ENCODE measurements at regions not wholly inside any gene's neighbourhood (a gene's known extent, or its start where the extent isn't known, plus 50 kb on each side); places are given as distances from the start of the nearest gene placed in this dataset.

- no peak overlapping the region for H3K4me3 ChIP-seq
- H3K4me1 ChIP-seq, result no peaks in the 10 kb centered on the region
- 39 to 40% methylated on average over 4 of the region's 4 CpGs for WGBS, 2 donors
- no peaks in the 10 kb centered on the region for H3K36me3 ChIP-seq
- H3K27me3 ChIP-seq, result no peaks in the 10 kb centered on the region
- TF ChIP-seq, protein P1, sequence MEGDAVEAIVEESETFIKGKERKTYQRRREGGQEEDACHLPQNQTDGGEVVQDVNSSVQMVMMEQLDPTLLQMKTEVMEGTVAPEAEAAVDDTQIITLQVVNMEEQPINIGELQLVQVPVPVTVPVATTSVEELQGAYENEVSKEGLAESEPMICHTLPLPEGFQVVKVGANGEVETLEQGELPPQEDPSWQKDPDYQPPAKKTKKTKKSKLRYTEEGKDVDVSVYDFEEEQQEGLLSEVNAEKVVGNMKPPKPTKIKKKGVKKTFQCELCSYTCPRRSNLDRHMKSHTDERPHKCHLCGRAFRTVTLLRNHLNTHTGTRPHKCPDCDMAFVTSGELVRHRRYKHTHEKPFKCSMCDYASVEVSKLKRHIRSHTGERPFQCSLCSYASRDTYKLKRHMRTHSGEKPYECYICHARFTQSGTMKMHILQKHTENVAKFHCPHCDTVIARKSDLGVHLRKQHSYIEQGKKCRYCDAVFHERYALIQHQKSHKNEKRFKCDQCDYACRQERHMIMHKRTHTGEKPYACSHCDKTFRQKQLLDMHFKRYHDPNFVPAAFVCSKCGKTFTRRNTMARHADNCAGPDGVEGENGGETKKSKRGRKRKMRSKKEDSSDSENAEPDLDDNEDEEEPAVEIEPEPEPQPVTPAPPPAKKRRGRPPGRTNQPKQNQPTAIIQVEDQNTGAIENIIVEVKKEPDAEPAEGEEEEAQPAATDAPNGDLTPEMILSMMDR (IDR thresholded peaks at IDR 0.05), result no peak
- no peak for TF ChIP-seq EP300 (IDR thresholded peaks at IDR 0.05)
- no peak for TF ChIP-seq POLR2A (IDR thresholded peaks at IDR 0.05)
- no peak for DNase-seq (ENCODE audit: low spot score in 2 of 2)
- no peak overlapping the region for H3K27ac ChIP-seq
- H3K9me3 ChIP-seq, result peaks cover 0 to 13% (median 0%) of the 10 kb centered on the region in 4 donors
These were observed 104.2 kb downstream of the SLITRK6 start for GRCh38 chr13:85694992-85695391.

DNA sequence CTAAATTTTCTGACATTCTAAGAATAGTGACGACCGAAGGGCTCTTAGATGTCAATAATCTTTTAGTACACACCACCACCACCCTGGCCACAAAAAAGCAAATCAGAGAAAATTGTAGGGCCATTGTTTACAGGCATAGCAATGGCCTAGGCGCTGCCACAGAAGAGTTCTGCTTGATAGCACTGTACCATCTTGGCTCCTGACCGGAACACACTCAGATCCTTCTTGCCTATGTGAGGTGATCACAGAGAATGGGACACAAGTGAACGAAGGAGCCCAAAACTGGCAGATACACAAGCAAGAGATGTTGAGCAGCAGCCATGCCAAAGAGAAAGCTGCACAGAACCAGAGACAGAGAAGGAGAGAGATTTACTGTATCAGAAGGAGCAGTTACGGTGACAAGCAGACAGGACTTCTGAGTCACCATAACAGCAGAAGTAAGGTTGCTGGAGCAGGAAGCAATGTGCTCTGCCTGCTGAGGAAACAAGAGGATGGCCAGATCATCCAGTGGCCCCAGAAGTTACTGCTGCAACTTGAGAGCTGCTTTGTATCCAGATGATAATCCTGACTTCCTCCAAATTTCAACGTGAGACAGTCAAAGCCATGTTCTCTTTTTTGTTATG, 105.2 kb downstream of the SLITRK6 start:
- no peak for TF ChIP-seq POLR2A (IDR thresholded peaks at IDR 0.05)
- TF ChIP-seq EP300 (IDR thresholded peaks at IDR 0.05), result no peak
- TF ChIP-seq, protein P1 (IDR thresholded peaks at IDR 0.05), result no peak
- DNase-seq (ENCODE audit: low spot score in 2 of 2), result no peak
- Histone ChIP-seq H3K27me3 (no peaks in the 10 kb centered on the region), H3K27ac (no peak overlapping the region), H3K4me1 (no peaks in the 10 kb centered on the region), H3K4me3 (no peak overlapping the region), H3K9me3 (peaks cover 0 to 4% (median 0%) of the 10 kb centered on the region in 4 donors), H3K36me3 (no peaks in the 10 kb centered on the region)
- 81 to 82% methylated on average over 7 of the region's 7 CpGs for WGBS, 2 donors

GRCh38 chr13:85690368-85690767, 108.9 kb downstream of the SLITRK6 start:
- Histone ChIP-seq H3K4me1 (no peaks in the 10 kb centered on the region), H3K27ac (no peak overlapping the region), H3K9me3 (no peaks in the 10 kb centered on the region), H3K27me3 (no peaks in the 10 kb centered on the region), H3K4me3 (no peak overlapping the region), H3K36me3 (no peaks in the 10 kb centered on the region)
- 0 to 40% methylated on average over 1 of the region's 1 CpG for WGBS, 2 donors
- DNase-seq (ENCODE audit: low spot score in 2 of 2), result no peak
- TF ChIP-seq POLR2A (IDR thresholded peaks at IDR 0.05), result no peak
- TF ChIP-seq EP300 (IDR thresholded peaks at IDR 0.05), result no peak
- TF ChIP-seq, protein P1 (IDR thresholded peaks at IDR 0.05), result no peak

DNA sequence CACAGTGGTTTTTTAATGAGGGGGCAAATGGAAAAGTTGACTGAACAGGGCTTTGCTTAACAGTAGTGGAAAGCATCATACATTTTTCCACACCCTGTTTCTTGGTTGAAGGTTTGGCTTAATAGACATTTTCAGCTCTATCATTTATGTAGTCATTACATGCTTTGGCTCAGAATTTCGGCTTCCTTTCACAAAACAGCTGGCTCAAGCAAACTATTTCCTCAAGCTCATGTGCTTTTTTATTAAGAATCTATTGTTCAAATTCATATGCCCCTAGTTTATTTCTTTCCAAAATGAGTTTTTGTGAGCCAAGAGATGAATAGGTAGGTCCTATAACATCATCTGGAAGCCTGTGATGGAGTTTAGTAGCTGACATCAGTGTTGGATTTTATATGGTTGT, 113.8 kb downstream of the SLITRK6 start:
- H3K4me1 ChIP-seq, result no peaks in the 10 kb centered on the region
- no peak for DNase-seq (ENCODE audit: low spot score in 2 of 2)
- no peak overlapping the region for H3K4me3 ChIP-seq
- H3K27me3 ChIP-seq, result no peaks in the 10 kb centered on the region
- H3K9me3 ChIP-seq, result no peaks in the 10 kb centered on the region
- no peaks in the 10 kb centered on the region for H3K36me3 ChIP-seq
- no peak for TF ChIP-seq POLR2A (IDR thresholded peaks at IDR 0.05)
- TF ChIP-seq, protein P1 (IDR thresholded peaks at IDR 0.05), result no peak
- 58 to 73% methylated on average over 1 of the region's 1 CpG for WGBS, 2 donors
- H3K27ac ChIP-seq, result no peak overlapping the region

DNA sequence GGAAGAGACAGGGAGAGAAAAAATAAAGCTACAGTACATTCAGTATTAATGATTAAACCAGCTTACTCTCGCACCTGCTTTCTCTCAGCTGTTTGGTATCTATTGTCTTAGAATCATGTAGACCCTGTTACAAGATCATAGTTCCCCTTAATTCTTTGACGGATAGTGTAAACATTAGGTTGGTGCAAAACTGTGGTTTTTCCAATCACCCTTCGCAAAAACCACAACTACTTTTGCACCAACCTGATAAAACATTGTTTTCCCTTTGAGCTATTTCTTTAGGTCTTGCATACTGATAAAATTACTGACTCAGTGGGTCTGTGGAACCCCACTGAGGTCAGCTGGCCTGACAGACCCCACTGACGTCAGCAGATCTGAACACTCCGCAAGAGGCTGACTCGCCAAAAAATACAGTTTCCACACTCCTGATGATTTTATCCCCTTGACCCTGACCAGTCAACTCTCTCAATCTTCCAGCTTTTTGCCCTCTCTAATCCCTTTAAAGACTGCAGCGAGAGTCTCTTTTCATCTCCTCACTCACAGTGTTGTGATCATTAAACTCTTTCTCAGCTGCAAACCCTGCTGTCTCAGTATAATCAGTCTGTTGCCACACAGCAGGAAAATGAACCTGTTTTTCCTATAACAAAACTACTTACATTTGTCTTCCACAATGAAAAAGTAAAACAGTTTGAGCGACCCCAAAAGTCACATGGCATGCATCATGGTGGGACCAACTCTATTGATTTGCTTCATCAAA, 123.9 kb downstream of the SLITRK6 start:
- Histone ChIP-seq H3K36me3 (no peaks in the 10 kb centered on the region), H3K4me3 (no peak overlapping the region), H3K9me3 (peaks cover 0 to 30% (median 3%) of the 10 kb centered on the region in 4 donors), H3K27ac (no peak overlapping the region), H3K4me1 (no peaks in the 10 kb centered on the region), H3K27me3 (no peaks in the 10 kb centered on the region)
- no peak for DNase-seq (ENCODE audit: low spot score in 2 of 2)
- WGBS, 2 donors, result 78 to 79% methylated on average over 8 of the region's 8 CpGs
- TF ChIP-seq POLR2A (IDR thresholded peaks at IDR 0.05) (no peak), EP300 (IDR thresholded peaks at IDR 0.05) (no peak)
- TF ChIP-seq, protein P1 (IDR thresholded peaks at IDR 0.05), result no peak

Data from tibial nerve (tissue), 4 donors.